ENCODE measurements at regions not wholly inside any gene's neighbourhood (a gene's known extent, or its start where the extent isn't known, plus 50 kb on each side); places are given as distances from the start of the nearest gene placed in this dataset.

DNA sequence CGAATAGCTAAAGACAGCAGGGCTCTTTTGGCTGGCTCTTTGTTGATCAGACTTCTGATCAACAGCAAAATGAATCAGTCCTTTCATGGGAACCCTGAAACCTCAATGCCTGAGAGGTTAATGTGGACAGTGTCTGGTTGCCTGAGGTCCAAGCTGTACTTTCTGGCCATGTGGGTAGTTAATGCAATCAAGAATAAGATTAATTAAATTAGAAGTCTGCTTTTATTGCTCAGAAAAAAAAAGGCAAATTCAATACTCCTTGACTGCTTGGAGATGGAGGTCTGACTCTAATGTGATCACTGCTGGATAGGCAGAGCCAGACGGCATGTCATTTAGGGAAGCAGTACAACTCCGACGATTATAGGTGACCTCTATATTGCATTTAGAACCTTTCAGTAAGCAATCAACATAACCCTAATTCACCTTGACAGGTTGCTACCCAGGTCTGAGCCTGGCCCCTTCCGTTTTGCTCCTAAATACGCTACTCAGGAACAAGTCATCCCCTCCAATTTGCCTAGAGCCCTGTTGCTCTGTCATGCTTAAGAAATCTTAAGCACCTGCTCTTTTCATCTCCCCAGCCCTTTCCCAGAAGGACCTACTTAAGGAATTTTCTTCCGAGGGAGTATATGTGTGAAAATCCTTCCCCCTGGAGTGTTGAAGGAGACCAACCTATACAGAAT lies 370.0 kb upstream of the SPTLC3 start:
- Histone ChIP-seq H3K27ac (ENCODE audit: control insufficient read depth, insufficient read depth, low read length) (no peak overlapping the region), H3K4me2 (ENCODE audit: control insufficient read depth, extremely low read depth, insufficient read depth, low read depth, low read length) (no peak overlapping the region), H3K36me3 (ENCODE audit: control insufficient read depth in 2 of 2, extremely low read depth in 1 of 2, insufficient read depth in 2 of 2, low read length in 2 of 2) (no peaks in the 10 kb centered on the region), H3K9me3 (ENCODE audit: control insufficient read depth, low read depth, low read length) (no peaks in the 10 kb centered on the region), H3K4me1 (ENCODE audit: control insufficient read depth, extremely low read depth, insufficient read depth, low read length) (no peaks in the 10 kb centered on the region), H3K27me3 (ENCODE audit: control insufficient read depth, extremely low read depth, insufficient read depth, low read length) (no peaks in the 10 kb centered on the region), H3K9ac (ENCODE audit: control insufficient read depth, extremely low read depth, insufficient read depth, low read length) (no peak overlapping the region), H2AFZ (ENCODE audit: control insufficient read depth, low read length) (no peak overlapping the region), H3K9me1 (ENCODE audit: control insufficient read depth, extremely low read depth, insufficient read depth, low read length) (no peaks in the 10 kb centered on the region), H3K79me2 (ENCODE audit: control insufficient read depth, insufficient read depth, low read length) (no peaks in the 10 kb centered on the region), H3K4me3 (ENCODE audit: control insufficient read depth in 2 of 3, extremely low read depth in 1 of 3, insufficient read depth in 2 of 3, low read depth in 1 of 3, low read length in 3 of 3) (no peak overlapping the region), H4K20me1 (ENCODE audit: control insufficient read depth, extremely low read depth, insufficient read depth, low read length) (no peaks in the 10 kb centered on the region)
- dilution Hi-C loops (cut with MboI; ENCODE audit: extremely low pct_ligation_motif_present, low sequenced_read_pairs): no loop called here
- no peak for FAIRE-seq
- no peak for TF ChIP-seq EZH2 (IDR thresholded peaks at IDR 0.05; ENCODE audit: low read length)
- TF ChIP-seq, protein P1, sequence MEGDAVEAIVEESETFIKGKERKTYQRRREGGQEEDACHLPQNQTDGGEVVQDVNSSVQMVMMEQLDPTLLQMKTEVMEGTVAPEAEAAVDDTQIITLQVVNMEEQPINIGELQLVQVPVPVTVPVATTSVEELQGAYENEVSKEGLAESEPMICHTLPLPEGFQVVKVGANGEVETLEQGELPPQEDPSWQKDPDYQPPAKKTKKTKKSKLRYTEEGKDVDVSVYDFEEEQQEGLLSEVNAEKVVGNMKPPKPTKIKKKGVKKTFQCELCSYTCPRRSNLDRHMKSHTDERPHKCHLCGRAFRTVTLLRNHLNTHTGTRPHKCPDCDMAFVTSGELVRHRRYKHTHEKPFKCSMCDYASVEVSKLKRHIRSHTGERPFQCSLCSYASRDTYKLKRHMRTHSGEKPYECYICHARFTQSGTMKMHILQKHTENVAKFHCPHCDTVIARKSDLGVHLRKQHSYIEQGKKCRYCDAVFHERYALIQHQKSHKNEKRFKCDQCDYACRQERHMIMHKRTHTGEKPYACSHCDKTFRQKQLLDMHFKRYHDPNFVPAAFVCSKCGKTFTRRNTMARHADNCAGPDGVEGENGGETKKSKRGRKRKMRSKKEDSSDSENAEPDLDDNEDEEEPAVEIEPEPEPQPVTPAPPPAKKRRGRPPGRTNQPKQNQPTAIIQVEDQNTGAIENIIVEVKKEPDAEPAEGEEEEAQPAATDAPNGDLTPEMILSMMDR (optimal IDR thresholded peaks at IDR 0.05 in 1 of 3, IDR thresholded peaks at IDR 0.05 in 1 of 3, conservative IDR thresholded peaks at IDR 0.05 in 1 of 3; ENCODE audit: extremely low read depth in 1 of 3, insufficient read depth in 2 of 3, low read length in 3 of 3): no peak
- DNase-seq (ENCODE audit: low read depth, low spot score): no peak

DNA sequence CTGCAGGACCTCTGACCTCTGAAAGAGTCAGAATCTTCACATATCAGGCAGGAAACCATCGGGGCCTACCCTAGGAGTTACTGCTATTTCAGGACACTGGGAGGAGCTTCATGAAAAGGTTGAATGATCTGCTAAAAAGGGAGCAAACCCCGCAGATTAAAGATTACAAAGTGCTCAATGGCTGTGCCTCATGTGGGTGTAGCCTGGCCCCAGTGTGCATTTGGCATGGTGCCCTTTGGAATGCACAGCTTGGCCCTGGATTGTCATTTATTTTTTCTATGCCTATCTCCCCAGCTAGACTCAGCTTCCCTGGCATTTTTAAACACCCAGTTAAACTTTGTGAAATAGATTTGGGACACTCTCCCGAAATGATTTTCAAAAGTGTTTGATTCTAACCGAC lies 368.5 kb upstream of the SPTLC3 start:
- no peak for TF ChIP-seq EZH2 (IDR thresholded peaks at IDR 0.05; ENCODE audit: low read length)
- TF ChIP-seq, protein P1 (optimal IDR thresholded peaks at IDR 0.05 in 1 of 3, IDR thresholded peaks at IDR 0.05 in 1 of 3, conservative IDR thresholded peaks at IDR 0.05 in 1 of 3; ENCODE audit: extremely low read depth in 1 of 3, insufficient read depth in 2 of 3, low read length in 3 of 3): no peak
- Histone ChIP-seq H3K27ac (ENCODE audit: control insufficient read depth, insufficient read depth, low read length) (no peak overlapping the region), H3K9me3 (ENCODE audit: control insufficient read depth, low read depth, low read length) (no peaks in the 10 kb centered on the region), H3K27me3 (ENCODE audit: control insufficient read depth, extremely low read depth, insufficient read depth, low read length) (no peaks in the 10 kb centered on the region), H2AFZ (ENCODE audit: control insufficient read depth, low read length) (no peak overlapping the region), H3K79me2 (ENCODE audit: control insufficient read depth, insufficient read depth, low read length) (no peaks in the 10 kb centered on the region), H3K4me2 (ENCODE audit: control insufficient read depth, extremely low read depth, insufficient read depth, low read depth, low read length) (no peak overlapping the region), H4K20me1 (ENCODE audit: control insufficient read depth, extremely low read depth, insufficient read depth, low read length) (no peaks in the 10 kb centered on the region), H3K4me3 (ENCODE audit: control insufficient read depth in 2 of 3, extremely low read depth in 1 of 3, insufficient read depth in 2 of 3, low read depth in 1 of 3, low read length in 3 of 3) (no peak overlapping the region), H3K36me3 (ENCODE audit: control insufficient read depth in 2 of 2, extremely low read depth in 1 of 2, insufficient read depth in 2 of 2, low read length in 2 of 2) (no peaks in the 10 kb centered on the region), H3K9me1 (ENCODE audit: control insufficient read depth, extremely low read depth, insufficient read depth, low read length) (no peaks in the 10 kb centered on the region), H3K4me1 (ENCODE audit: control insufficient read depth, extremely low read depth, insufficient read depth, low read length) (no peaks in the 10 kb centered on the region), H3K9ac (ENCODE audit: control insufficient read depth, extremely low read depth, insufficient read depth, low read length) (no peak overlapping the region)
- FAIRE-seq (no peak), DNase-seq (ENCODE audit: low read depth, low spot score) (no peak)
- dilution Hi-C loops (cut with MboI; ENCODE audit: extremely low pct_ligation_motif_present, low sequenced_read_pairs): no loop called here
